ENCODE measurements at regions not wholly inside any gene's neighbourhood (a gene's known extent, or its start where the extent isn't known, plus 50 kb on each side); places are given as distances from the start of the nearest gene placed in this dataset.
A peak's percentile ranks its signal among the peaks of the same experiment; 100 is the strongest.

- no peak for TF ChIP-seq PML (IDR thresholded peaks at IDR 0.05; ENCODE audit: low read length)
- no peak for TF ChIP-seq E4F1 (IDR thresholded peaks at IDR 0.05; ENCODE audit: borderline replicate concordance, partially characterized antibody)
- TF ChIP-seq ZBTB11 (CRISPR knock-in tag; IDR thresholded peaks at IDR 0.05) = no peak
- no peak for TF ChIP-seq USF1 (IDR thresholded peaks at IDR 0.05; ENCODE audit: borderline replicate concordance, extremely low read length, insufficient read depth, low read depth, low read length)
- TF ChIP-seq KLF5 (IDR thresholded peaks at IDR 0.05; ENCODE audit: partially characterized antibody) = no peak
- no peak for TF ChIP-seq PRDM15 (CRISPR knock-in tag; IDR thresholded peaks at IDR 0.05)
- no peak for TF ChIP-seq ATF3 (IDR thresholded peaks at IDR 0.05; ENCODE audit: borderline replicate concordance, extremely low read depth, low read depth, low read length)
- TF ChIP-seq IKZF2 (IDR thresholded peaks at IDR 0.05) = peak; percentile 92 to 95
- TF ChIP-seq BCLAF1 (IDR thresholded peaks at IDR 0.05) = no peak
- TF ChIP-seq CTCF (IDR thresholded peaks at IDR 0.05 in 2 of 3, conservative IDR thresholded peaks at IDR 0.05 in 1 of 3; ENCODE audit: control insufficient read depth in 2 of 3, extremely low read depth in 1 of 3, insufficient read depth in 1 of 3, low read depth in 3 of 3, low read length in 3 of 3) = no peak
- no peak for TF ChIP-seq ZNF622 (IDR thresholded peaks at IDR 0.05)
Observed at GRCh38 chr2:166727095-166727494, 161.2 kb upstream of the XIRP2 start (continued).
